Skeletal muscle cell (primary cell): ENCODE measurements at regions not wholly inside any gene's neighbourhood (a gene's known extent, or its start where the extent isn't known, plus 50 kb on each side); places are given as distances from the start of the nearest gene placed in this dataset.

Source experiments
- DNase-seq: peaks from one replicate; pipeline ENCODE4 v3.0.0-alpha.2; 2010; ENCODE audit warnings: low read depth
- H3K4me3 ChIP-seq: 2 replicates; pipeline ENCODE4 v1.5.1; 2011; ENCODE audit warnings: low read depth, mild to moderate bottlenecking, control low read depth, low read length, moderate library complexity

DNA sequence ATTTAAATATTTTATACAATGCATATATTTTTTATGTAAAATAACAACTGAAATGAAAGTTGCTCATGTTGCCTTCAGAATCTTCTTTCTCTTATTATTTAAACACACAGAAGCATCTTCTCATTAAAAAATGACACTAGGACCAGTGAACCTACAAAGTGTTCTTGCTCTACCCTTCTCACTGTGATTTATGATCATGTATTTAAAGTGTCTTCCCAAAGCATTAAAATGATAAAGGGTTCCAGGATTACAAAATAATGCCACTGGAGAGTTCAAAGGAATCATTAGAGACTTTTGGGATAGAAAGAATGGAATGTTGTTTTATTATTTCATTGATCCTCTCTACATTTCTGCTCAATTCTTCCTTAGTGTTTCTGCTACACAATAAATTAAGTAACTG is 643.6 kb upstream of the SLITRK1 start:
- DNase-seq: no peak
- H3K4me3 ChIP-seq: no peak overlapping the region

GRCh38 chr13:84524586-84524985 is 642.3 kb upstream of the SLITRK1 start:
- DNase-seq: no peak
- no peak overlapping the region for H3K4me3 ChIP-seq

GRCh38 chr13:84500016-84500415 is 617.7 kb upstream of the SLITRK1 start:
- DNase-seq: peak; percentile 58
- H3K4me3 ChIP-seq: no peak overlapping the region

DNA sequence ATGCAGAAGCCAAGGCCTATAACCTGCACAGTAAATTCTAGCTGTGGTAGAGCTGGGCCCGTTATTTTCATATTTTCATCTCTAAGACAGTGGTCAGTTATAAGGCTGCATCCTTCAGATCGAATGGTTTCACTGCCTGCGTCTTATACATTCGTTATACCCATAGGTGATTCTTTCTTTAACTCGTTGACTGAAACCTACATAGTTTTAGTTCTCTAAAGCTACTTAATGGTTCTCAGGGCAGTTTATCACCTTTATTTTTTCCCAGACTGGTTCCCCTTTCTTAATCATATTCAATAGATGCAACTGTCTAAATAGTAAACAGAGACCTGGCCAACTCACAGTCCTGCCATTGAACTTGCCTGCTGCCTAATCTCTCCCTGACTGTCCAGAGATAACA is 615.3 kb upstream of the SLITRK1 start:
- no peak overlapping the region for H3K4me3 ChIP-seq

GRCh38 chr13:84491952-84492351 is 609.7 kb upstream of the SLITRK1 start:
- no peak overlapping the region for H3K4me3 ChIP-seq
- no peak for DNase-seq

More for the DNA sequence above, 615.3 kb upstream of the SLITRK1 start:
- DNase-seq: no peak

GRCh38 chr13:84487752-84488151 is 605.5 kb upstream of the SLITRK1 start:
- H3K4me3 ChIP-seq: no peak overlapping the region
- no peak for DNase-seq

GRCh38 chr13:84481958-84482357 is 599.7 kb upstream of the SLITRK1 start:
- no peak overlapping the region for H3K4me3 ChIP-seq

DNA sequence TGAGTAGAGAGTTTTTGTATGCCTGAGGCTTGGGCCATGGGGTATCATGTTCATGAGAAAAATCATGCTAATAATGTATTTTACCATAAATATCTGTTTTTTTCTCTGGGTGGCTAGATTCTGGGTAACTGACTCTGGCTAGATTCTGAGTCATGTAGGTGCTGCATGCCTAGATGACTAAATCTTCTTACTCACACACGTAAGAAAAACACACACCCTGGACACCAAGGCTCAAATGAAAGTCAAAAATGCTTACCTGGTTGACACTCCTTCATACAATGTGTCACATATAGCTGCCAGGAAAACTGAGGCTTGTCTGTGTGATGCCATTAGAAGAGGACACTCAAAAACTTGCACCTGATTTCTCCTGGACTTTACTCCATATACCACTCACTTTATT is 597.4 kb upstream of the SLITRK1 start:
- H3K4me3 ChIP-seq: no peak overlapping the region
- DNase-seq: peak; percentile 11

More at GRCh38 chr13:84481958-84482357, 599.7 kb upstream of the SLITRK1 start:
- peak; percentile 86 for DNase-seq

DNA sequence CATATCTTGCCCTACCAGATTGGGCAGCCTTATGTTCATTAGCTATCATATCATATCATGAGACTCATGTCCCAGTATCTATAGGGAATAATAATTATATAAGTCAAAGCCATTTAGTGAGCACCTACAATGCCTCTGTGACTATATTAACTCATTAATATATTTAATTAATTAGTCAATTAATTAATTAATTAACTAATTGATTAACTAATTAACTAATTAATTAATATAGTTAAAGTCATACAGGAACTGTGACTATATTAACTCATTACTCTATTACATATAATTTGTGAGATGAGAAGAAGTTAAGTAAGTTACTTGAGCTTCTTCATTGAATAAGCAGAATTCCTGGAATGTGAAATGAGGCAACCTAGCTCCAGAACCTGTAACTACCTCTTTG is 588.3 kb upstream of the SLITRK1 start:
- DNase-seq: no peak
- H3K4me3 ChIP-seq: no peak overlapping the region

GRCh38 chr13:84466461-84466860 is 584.2 kb upstream of the SLITRK1 start:
- DNase-seq: no peak
- no peak overlapping the region for H3K4me3 ChIP-seq

- no peak for DNase-seq
- H3K4me3 ChIP-seq: no peak overlapping the region
Measured at GRCh38 chr13:84460989-84461388, 578.7 kb upstream of the SLITRK1 start.

DNA sequence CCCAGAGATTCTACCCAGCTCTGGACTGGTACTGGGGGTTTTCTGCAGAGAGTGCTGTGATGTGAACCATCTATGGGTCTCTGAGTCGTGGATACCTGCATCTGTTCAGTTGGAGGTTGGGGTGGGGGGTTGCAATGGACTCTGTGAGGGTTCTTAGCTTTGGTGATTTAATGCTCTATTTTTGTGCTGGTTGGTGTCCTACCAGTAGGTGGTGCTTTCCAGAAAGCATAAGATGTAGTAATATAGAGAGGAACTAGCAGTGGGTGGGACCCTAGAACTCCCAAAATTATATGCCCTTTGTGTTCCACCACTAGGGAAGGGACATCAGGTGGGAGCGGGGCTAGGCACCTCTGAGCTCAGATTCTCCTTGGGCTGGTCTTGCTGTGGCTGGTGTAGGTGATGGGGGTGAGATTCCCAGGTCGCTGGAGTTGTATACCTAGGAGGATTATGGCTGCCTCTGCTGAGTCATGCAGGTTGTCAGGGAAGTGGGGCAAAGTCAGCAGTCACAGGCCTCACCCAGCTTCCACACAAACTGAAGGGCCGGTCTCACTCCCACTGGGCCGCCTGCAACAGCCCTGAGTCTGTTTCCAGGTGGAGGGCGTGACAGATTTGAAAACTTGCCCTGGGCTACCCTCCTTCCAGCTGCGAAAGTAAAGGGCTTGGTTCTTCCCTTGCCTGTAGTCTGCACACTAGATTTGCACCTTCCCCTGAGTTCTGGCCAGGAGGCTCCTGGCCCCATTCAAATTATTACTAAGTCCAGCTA is 573.0 kb upstream of the SLITRK1 start:
- DNase-seq: no peak
- no peak overlapping the region for H3K4me3 ChIP-seq

GRCh38 chr13:84447640-84447978 is 565.3 kb upstream of the SLITRK1 start:
- no peak overlapping the region for H3K4me3 ChIP-seq
- no peak for DNase-seq

DNA sequence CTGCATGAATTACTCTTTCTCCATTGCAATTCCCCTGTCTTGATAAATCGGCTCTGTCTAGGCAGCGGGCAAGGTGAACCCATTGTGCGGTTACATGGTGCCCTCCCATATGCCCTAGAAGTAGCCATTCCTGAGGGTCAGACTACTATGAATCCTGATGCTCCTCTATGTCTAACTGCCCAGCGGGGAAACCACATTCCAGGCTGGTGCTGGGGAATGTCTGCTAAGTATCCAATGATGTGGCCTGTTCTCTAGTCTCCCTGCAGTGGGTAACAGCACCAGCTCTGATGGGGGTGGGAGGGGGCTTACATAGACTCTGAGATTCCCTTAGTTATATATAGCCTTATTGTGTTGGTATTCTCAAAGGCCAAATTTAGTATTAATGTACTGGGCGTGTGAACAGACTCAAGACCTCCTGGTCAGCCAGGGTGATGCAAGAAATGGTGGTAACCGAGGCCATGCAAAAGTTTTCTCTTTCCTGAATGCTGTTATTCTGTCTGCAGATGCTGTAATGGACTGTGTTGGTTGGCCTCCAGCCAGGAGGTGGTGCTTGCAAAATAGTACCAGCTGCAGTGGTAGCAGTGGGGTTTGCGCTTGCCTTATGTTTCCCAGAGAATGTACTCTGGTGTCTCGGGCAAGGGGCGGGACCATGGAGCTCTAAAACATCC is 564.8 kb upstream of the SLITRK1 start:
- peak; percentile 90 for DNase-seq
- H3K4me3 ChIP-seq: no peak overlapping the region

- H3K4me3 ChIP-seq: no peak overlapping the region
- DNase-seq: peak; percentile 56
Measured at GRCh38 chr13:84445776-84446175, 563.5 kb upstream of the SLITRK1 start.

GRCh38 chr13:84443463-84443862 is 561.2 kb upstream of the SLITRK1 start:
- DNase-seq: no peak
- H3K4me3 ChIP-seq: no peak overlapping the region

DNA sequence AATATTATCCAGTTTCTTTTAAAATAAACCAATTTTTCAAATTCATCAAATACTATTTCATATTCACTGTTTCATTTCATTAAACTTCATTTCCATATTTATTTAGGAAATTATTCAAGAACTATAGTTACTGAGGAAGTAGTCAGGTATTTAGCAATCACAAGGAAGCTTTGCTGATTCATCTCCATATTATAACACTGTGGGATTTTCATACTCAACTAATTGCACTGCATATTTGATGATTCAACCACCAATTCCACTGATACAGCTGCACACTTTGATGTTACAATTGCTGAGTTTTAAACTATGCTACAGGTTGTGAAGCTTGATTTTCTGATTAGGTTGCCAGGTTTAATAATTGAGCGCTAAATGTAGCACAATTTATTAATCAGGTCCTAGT is 556.8 kb upstream of the SLITRK1 start:
- no peak overlapping the region for H3K4me3 ChIP-seq
- DNase-seq: peak; percentile 15

- DNase-seq: peak; percentile 72
- no peak overlapping the region for H3K4me3 ChIP-seq
Measured at GRCh38 chr13:84433024-84433423, 550.8 kb upstream of the SLITRK1 start.

DNA sequence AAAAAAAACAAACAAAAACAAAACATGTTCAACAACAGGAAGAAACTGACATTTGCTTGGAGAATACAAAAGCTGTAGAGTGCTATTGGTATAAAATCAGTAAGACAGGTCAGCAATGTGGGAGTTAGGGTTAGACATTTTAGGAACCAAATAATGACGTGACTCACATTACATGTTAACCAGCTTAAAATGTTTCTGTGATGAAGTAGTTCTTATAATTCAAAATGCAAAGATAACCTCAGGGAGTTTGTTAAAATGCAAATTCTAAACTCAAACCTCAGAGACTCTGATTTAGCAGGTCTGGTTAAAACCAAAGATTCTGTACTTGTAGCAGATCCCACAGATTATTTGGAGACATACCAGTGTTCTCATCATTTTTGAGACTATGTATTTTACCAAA is 549.4 kb upstream of the SLITRK1 start:
- peak; percentile 20 for DNase-seq
- no peak overlapping the region for H3K4me3 ChIP-seq

GRCh38 chr13:84430446-84430845 is 548.2 kb upstream of the SLITRK1 start:
- DNase-seq: no peak
- no peak overlapping the region for H3K4me3 ChIP-seq

DNA sequence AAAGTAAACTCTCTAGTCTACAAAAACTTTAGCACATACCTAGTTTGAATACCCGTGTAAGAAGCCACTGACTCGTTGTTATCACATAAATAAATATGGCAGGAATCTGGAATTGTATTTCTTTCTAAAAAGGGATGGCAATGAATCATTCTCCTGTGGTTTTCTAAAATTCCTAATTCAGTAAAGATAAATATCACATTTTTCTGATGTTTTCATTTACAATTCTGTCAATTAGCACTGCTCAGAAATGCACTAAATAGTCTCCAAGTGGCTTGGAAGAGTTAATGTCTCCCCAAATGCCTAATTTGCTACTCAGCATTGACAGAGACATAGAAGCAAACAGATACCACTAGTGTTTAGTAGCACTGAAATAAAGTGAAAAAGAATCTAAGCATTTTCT is 547.7 kb upstream of the SLITRK1 start:
- no peak for DNase-seq
- H3K4me3 ChIP-seq: no peak overlapping the region
